NCI-H2196 (cell line): ENCODE measurements at regions not wholly inside any gene's neighbourhood (a gene's known extent, or its start where the extent isn't known, plus 50 kb on each side); places are given as distances from the start of the nearest gene placed in this dataset.
"Not testable (repeated sequence)": the region's sequence is repeated elsewhere in the genome, so short reads cannot be mapped to it uniquely, and the experiment has no call there.

Source experiments
- DNase-seq: peaks from one replicate; lab custom pipeline; 2025; ENCODE audit not compliant: unreplicated experiment; lab: John Stamatoyannopoulos, UW

- no peak for DNase-seq
Measured at GRCh38 chr9:89926691-89927220, 321.9 kb downstream of the GADD45G start.

GRCh38 chr9:89928106-89928505 lies 323.3 kb downstream of the GADD45G start:
- DNase-seq = no peak

- no peak for DNase-seq
Measured at GRCh38 chr9:89928521-89929275, 323.9 kb downstream of the GADD45G start.

GRCh38 chr9:89929315-89929672 lies 324.5 kb downstream of the GADD45G start:
- no peak for DNase-seq

GRCh38 chr9:89929673-89930480 lies 325.1 kb downstream of the GADD45G start:
- no peak for DNase-seq

DNA sequence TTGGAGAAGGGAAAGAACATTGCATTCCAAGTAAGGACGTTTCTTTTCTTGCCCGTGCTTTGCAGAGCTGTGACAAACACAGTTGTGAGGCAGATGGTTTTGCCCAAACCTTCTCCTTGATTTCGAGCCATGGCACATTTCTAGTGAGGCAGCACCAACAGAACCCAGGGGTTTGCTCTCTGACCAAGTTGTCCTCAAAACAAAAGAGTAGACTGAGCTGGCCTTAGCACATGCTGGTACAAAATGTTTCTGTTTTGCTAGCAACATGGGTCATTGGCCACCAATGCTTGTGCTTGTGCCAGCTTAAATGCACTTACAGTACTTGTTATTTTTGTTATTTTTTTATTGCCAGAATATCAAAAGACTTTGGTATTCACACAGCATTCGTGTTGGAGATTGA lies 328.8 kb downstream of the GADD45G start:
- DNase-seq = no peak

DNA sequence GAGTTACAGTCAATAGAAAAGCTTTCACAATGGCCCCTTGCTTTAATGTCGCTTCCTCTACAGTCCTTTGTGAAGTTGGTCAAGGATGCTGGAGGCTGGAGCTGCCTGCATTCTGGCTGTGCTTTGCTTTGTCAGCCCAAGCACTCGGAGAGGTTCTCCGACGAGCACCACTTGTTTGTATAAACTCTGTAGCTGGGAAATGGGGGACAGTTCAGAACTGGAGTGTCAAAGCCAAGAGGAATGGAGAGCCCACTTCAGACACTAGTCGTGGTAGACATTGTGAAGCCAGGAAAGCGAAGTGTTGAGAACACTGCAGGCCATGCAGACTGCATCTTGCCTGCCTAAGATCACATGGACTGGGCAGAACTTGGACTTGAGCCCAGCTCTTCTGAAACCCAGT lies 330.3 kb downstream of the GADD45G start:
- no peak for DNase-seq

DNA sequence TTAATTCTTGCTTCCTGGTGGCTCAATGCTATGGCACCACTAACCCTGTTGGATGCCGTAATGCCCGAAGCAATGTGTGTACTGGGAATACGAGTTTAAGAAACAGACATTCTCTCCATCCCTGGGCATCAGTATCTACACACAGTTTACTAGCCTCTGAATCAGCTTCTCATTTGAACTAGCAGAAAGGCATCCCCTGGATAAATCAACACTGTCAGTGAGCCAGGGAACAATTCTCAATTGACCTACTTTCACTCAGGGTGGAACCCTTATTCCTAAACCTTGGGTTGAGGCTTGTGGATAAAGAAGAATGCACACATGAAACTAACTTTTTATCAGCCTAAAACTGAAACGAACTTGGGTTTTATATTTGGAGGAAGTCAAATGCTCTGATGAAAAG lies 331.0 kb downstream of the GADD45G start:
- no peak for DNase-seq

- no peak for DNase-seq
Measured at GRCh38 chr9:89937051-89937450, 332.2 kb downstream of the GADD45G start.

GRCh38 chr9:89939181-89939580 lies 334.4 kb downstream of the GADD45G start:
- DNase-seq = no peak

GRCh38 chr9:89939626-89940292 lies 334.9 kb downstream of the GADD45G start:
- no peak for DNase-seq

DNA sequence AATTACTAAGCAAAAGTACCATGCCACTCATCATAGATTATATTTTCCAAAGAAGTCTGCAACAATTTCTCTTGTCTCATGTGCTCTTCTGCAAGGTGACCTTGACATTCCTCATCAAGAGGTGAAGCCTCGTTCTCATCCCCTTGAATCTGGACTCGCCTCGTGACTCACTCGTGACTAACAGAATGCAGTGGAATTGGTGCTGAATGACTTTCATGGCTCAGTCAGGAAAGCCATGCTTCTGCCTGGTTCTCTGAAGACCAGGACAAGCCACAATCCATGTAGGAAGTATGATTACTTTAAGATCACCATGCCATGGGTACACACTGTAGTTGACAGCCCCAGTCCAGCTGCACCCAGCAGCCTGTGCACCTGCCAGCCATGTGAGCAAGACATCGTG lies 335.8 kb downstream of the GADD45G start:
- no peak for DNase-seq

DNA sequence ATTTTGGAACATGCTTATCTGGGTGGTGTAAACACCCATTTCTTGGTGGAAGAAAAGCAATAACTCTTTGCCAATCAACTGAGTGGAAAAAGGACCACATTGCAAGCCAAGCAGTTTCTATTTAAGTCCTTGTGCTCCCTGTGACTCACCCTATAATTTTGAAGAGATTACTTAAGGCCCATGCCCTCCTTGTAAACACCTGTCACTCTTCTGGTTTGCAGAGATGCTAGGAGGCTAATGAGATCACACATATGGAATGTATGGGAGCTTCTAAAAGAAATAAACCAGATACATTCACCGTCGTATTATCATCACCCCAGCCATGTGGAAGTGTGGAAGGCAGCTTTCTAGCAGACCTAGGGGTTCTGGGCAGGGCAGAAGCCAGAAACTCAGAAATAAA lies 337.1 kb downstream of the GADD45G start:
- DNase-seq = peak; percentile 22

DNA sequence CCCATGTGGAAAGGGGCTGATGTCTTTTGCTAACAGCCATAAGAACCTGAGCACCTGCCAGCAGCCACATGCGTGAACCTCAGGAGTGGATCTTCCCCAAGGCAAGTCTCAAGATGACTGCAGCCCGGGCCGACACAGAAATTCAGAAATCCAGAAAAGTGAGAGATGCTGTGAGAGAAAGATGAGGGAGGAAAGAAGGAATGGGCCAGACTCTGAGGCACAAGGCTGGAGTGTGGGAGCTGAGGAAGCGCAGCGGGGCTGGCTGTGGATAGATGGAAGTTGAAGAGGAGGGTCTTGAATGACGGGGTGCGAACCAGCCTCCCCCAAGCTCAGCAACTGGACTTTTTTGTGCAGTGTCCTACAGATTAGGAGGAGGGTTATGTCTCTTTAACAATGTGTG lies 337.8 kb downstream of the GADD45G start:
- no peak for DNase-seq

DNA sequence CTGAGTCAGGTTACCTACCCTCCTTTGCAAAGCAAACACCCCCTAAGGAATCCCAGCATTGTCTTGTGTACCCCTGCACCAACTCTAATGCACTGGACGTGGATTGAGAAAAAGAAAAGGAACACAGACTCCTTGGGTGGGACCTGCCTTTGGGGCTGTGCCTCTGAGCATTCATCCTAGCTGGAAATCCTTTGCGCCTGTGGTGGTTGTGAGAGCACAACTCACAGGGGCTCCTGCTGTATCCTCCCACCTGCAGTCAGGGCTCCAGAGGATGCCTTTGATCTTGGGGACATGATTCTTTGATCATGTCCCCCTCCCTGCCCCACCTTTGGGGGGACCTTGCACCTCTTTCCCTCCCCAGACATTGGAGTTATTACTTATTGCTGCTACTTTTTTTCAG lies 338.5 kb downstream of the GADD45G start:
- DNase-seq = no peak

GRCh38 chr9:89943728-89944127 lies 338.9 kb downstream of the GADD45G start:
- DNase-seq = no peak

- DNase-seq = no peak
Measured at GRCh38 chr9:89945133-89945532, 340.3 kb downstream of the GADD45G start.

DNA sequence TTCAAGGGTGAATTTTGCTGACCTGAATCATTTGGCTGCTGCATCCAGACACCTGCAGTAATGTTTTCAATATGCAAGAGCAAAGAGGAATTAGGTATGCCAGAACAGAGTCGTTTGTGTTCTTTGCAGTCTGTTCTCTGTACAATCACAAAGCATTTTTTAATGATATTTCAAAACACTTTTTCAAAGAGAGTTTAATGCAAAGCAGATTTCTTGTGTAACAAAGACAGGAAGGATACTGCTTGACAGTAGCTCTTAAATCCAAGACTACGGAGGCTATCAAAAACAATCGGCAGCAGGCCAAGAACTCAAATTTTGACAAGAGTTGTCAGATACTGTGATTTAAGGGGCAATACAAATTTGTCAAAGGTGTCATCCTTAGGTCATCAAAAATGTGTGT lies 341.9 kb downstream of the GADD45G start:
- no peak for DNase-seq

GRCh38 chr9:89949111-89949510 lies 344.3 kb downstream of the GADD45G start:
- no peak for DNase-seq

DNA sequence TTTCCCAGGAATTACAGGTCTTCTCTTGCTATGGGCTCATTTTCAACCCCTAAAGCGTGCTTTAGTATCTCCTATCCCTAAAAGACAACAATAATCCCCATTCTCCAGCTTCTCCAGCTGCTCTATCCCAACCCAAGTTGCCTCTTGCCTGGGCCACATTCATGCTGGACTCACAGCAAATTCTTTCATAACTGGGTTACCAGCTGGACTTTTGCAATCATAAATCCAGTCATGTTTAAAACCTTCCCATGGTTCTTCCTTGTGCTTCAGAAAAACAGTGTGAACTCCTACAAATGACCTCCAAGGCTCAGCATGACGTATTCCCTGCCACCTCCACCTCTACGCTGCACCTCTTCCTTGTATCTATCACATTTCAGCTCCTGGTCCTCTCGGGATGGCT lies 346.9 kb downstream of the GADD45G start:
- DNase-seq = no peak

GRCh38 chr9:89952401-89952800 lies 347.6 kb downstream of the GADD45G start:
- no peak for DNase-seq

DNA sequence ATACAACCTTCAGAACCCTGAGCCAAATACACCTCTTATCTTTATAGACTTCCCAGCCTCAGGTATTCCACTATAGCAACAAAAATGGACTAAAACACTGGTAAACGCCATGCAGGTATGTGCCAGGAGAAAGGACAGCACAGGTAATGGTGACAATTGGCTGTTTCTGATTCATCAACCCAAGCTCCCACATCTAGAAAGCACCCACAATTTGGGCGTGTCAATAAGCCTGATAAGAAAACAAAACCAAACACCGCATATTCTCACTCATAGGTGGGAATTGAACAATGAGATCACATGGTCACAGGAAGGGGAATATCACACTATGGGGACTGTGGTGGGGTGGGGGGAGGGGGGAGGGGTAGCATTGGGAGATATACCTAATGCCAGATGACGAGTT lies 348.5 kb downstream of the GADD45G start:
- not testable (repeated sequence) for DNase-seq
